Superior temporal gyrus (tissue), 1 donor: ENCODE measurements at regions not wholly inside any gene's neighbourhood (a gene's known extent, or its start where the extent isn't known, plus 50 kb on each side); places are given as distances from the start of the nearest gene placed in this dataset.

ENCODE experiments used
- DNase-seq: peaks from one replicate; pipeline ENCODE4 v3.0.0-alpha.2; 2016; ENCODE audit errors: extremely low spot score

GRCh38 chr2:239534581-239535412 lies 134.0 kb upstream of the HDAC4 start:
- no peak for DNase-seq

GRCh38 chr2:239533569-239534316 lies 132.9 kb upstream of the HDAC4 start:
- no peak for DNase-seq

- no peak for DNase-seq
Measured at GRCh38 chr2:239532859-239533258, 132.0 kb upstream of the HDAC4 start.

- no peak for DNase-seq
Measured at GRCh38 chr2:239532250-239532649, 131.4 kb upstream of the HDAC4 start.

- DNase-seq = no peak
Measured at GRCh38 chr2:239531456-239532241, 130.8 kb upstream of the HDAC4 start.

GRCh38 chr2:239530749-239531316 lies 130.0 kb upstream of the HDAC4 start:
- no peak for DNase-seq

- no peak for DNase-seq
Measured at GRCh38 chr2:239529313-239530015, 128.6 kb upstream of the HDAC4 start.

- DNase-seq = no peak
Measured at GRCh38 chr2:239528883-239529282, 128.1 kb upstream of the HDAC4 start.

GRCh38 chr2:239528146-239528545 lies 127.3 kb upstream of the HDAC4 start:
- no peak for DNase-seq

- no peak for DNase-seq
Measured at GRCh38 chr2:239526666-239527415, 126.0 kb upstream of the HDAC4 start.

GRCh38 chr2:239526038-239526437 lies 125.2 kb upstream of the HDAC4 start:
- no peak for DNase-seq

GRCh38 chr2:239523954-239524330 lies 123.1 kb upstream of the HDAC4 start:
- DNase-seq = no peak

- DNase-seq = no peak
Measured at GRCh38 chr2:239523147-239523953, 122.5 kb upstream of the HDAC4 start.

- DNase-seq = no peak
Measured at GRCh38 chr2:239522740-239523119, 121.9 kb upstream of the HDAC4 start.

- DNase-seq = no peak
Measured at GRCh38 chr2:239522002-239522739, 121.4 kb upstream of the HDAC4 start.

GRCh38 chr2:239521518-239521815 lies 120.6 kb upstream of the HDAC4 start:
- no peak for DNase-seq

GRCh38 chr2:239520811-239521517 lies 120.1 kb upstream of the HDAC4 start:
- no peak for DNase-seq

- no peak for DNase-seq
Measured at GRCh38 chr2:239519921-239520585, 119.2 kb upstream of the HDAC4 start.
